ENCODE measurements at regions not wholly inside any gene's neighbourhood (a gene's known extent, or its start where the extent isn't known, plus 50 kb on each side); places are given as distances from the start of the nearest gene placed in this dataset.

GRCh38 chr16:50866806-50867205, 124.9 kb downstream of the CYLD start:
- DNase-seq (ENCODE audit: insufficient read length, low spot score) (no peak), FAIRE-seq (no peak)
- TF ChIP-seq TAF1 (IDR thresholded peaks at IDR 0.05; ENCODE audit: low read depth, low read length) (no peak), POU2F2 (IDR thresholded peaks at IDR 0.05; ENCODE audit: low read depth, low read length) (no peak), PAX5 (IDR thresholded peaks at IDR 0.05; ENCODE audit: insufficient read depth, low read length, severe bottlenecking) (no peak), POLR2A (IDR thresholded peaks at IDR 0.05; ENCODE audit: low read depth, low read length) (no peak), SPI1 (IDR thresholded peaks at IDR 0.05; ENCODE audit: low read depth, low read length) (no peak), POLR2AphosphoS5 (IDR thresholded peaks at IDR 0.05; ENCODE audit: low read depth, low read length) (no peak)

- DNase-seq (ENCODE audit: insufficient read length, low spot score) (no peak), FAIRE-seq (no peak)
- no peak for TF ChIP-seq SPI1 (IDR thresholded peaks at IDR 0.05; ENCODE audit: low read depth, low read length)
Measured at GRCh38 chr16:50864386-50864785, 122.5 kb downstream of the CYLD start.

- FAIRE-seq (no peak), DNase-seq (ENCODE audit: insufficient read length, low spot score) (no peak)
- TF ChIP-seq POLR2A (IDR thresholded peaks at IDR 0.05; ENCODE audit: low read depth, low read length) (no peak), SPI1 (IDR thresholded peaks at IDR 0.05; ENCODE audit: low read depth, low read length) (no peak), TAF1 (IDR thresholded peaks at IDR 0.05; ENCODE audit: low read depth, low read length) (no peak), POLR2AphosphoS5 (IDR thresholded peaks at IDR 0.05; ENCODE audit: low read depth, low read length) (no peak), PAX5 (IDR thresholded peaks at IDR 0.05; ENCODE audit: insufficient read depth, low read length, severe bottlenecking) (no peak), POU2F2 (IDR thresholded peaks at IDR 0.05; ENCODE audit: low read depth, low read length) (no peak)
Measured at GRCh38 chr16:50863644-50864144, 121.8 kb downstream of the CYLD start.

- TF ChIP-seq POLR2AphosphoS5 (IDR thresholded peaks at IDR 0.05; ENCODE audit: low read depth, low read length) (no peak), POU2F2 (IDR thresholded peaks at IDR 0.05; ENCODE audit: low read depth, low read length) (no peak), TAF1 (IDR thresholded peaks at IDR 0.05; ENCODE audit: low read depth, low read length) (no peak), SPI1 (IDR thresholded peaks at IDR 0.05; ENCODE audit: low read depth, low read length) (no peak)
- DNase-seq (ENCODE audit: insufficient read length, low spot score) (no peak), FAIRE-seq (no peak)
Measured at GRCh38 chr16:50862818-50863643, 121.1 kb downstream of the CYLD start.

GRCh38 chr16:50861970-50862411, 120.1 kb downstream of the CYLD start:
- DNase-seq (ENCODE audit: insufficient read length, low spot score) = no peak

GRCh38 chr16:50861451-50861850, 119.6 kb downstream of the CYLD start:
- FAIRE-seq = no peak
- TF ChIP-seq SPI1 (IDR thresholded peaks at IDR 0.05; ENCODE audit: low read depth, low read length) (no peak), TAF1 (IDR thresholded peaks at IDR 0.05; ENCODE audit: low read depth, low read length) (no peak), POU2F2 (IDR thresholded peaks at IDR 0.05; ENCODE audit: low read depth, low read length) (no peak), PAX5 (IDR thresholded peaks at IDR 0.05; ENCODE audit: insufficient read depth, low read length, severe bottlenecking) (no peak), POLR2A (IDR thresholded peaks at IDR 0.05; ENCODE audit: low read depth, low read length) (no peak), POLR2AphosphoS5 (IDR thresholded peaks at IDR 0.05; ENCODE audit: low read depth, low read length) (no peak)
- no peak for DNase-seq (ENCODE audit: insufficient read length, low spot score)

More at GRCh38 chr16:50861970-50862411, 120.1 kb downstream of the CYLD start:
- FAIRE-seq = no peak
- TF ChIP-seq TAF1 (IDR thresholded peaks at IDR 0.05; ENCODE audit: low read depth, low read length) = no peak
- TF ChIP-seq POU2F2 (IDR thresholded peaks at IDR 0.05; ENCODE audit: low read depth, low read length) = no peak
- TF ChIP-seq POLR2A (IDR thresholded peaks at IDR 0.05; ENCODE audit: low read depth, low read length) = no peak
- no peak for TF ChIP-seq POLR2AphosphoS5 (IDR thresholded peaks at IDR 0.05; ENCODE audit: low read depth, low read length)
- no peak for TF ChIP-seq SPI1 (IDR thresholded peaks at IDR 0.05; ENCODE audit: low read depth, low read length)
- TF ChIP-seq PAX5 (IDR thresholded peaks at IDR 0.05; ENCODE audit: insufficient read depth, low read length, severe bottlenecking) = no peak

- FAIRE-seq (no peak), DNase-seq (ENCODE audit: insufficient read length, low spot score) (no peak)
- no peak for TF ChIP-seq TAF1 (IDR thresholded peaks at IDR 0.05; ENCODE audit: low read depth, low read length)
- TF ChIP-seq POU2F2 (IDR thresholded peaks at IDR 0.05; ENCODE audit: low read depth, low read length) = no peak
- TF ChIP-seq POLR2A (IDR thresholded peaks at IDR 0.05; ENCODE audit: low read depth, low read length) = no peak
- TF ChIP-seq SPI1 (IDR thresholded peaks at IDR 0.05; ENCODE audit: low read depth, low read length) = no peak
- no peak for TF ChIP-seq PAX5 (IDR thresholded peaks at IDR 0.05; ENCODE audit: insufficient read depth, low read length, severe bottlenecking)
- TF ChIP-seq POLR2AphosphoS5 (IDR thresholded peaks at IDR 0.05; ENCODE audit: low read depth, low read length) = no peak
Measured at GRCh38 chr16:50859628-50860360, 117.9 kb downstream of the CYLD start.

- FAIRE-seq (no peak), DNase-seq (ENCODE audit: insufficient read length, low spot score) (no peak)
- TF ChIP-seq PAX5 (IDR thresholded peaks at IDR 0.05; ENCODE audit: insufficient read depth, low read length, severe bottlenecking) (no peak), SPI1 (IDR thresholded peaks at IDR 0.05; ENCODE audit: low read depth, low read length) (no peak), TAF1 (IDR thresholded peaks at IDR 0.05; ENCODE audit: low read depth, low read length) (no peak), POLR2AphosphoS5 (IDR thresholded peaks at IDR 0.05; ENCODE audit: low read depth, low read length) (no peak), POU2F2 (IDR thresholded peaks at IDR 0.05; ENCODE audit: low read depth, low read length) (no peak), POLR2A (IDR thresholded peaks at IDR 0.05; ENCODE audit: low read depth, low read length) (no peak)
Measured at GRCh38 chr16:50858877-50859627, 117.2 kb downstream of the CYLD start.

- no peak for TF ChIP-seq TAF1 (IDR thresholded peaks at IDR 0.05; ENCODE audit: low read depth, low read length)
- FAIRE-seq (no peak), DNase-seq (ENCODE audit: insufficient read length, low spot score) (no peak)
Measured at GRCh38 chr16:50858376-50858775, 116.5 kb downstream of the CYLD start.
